Neural progenitor cell (in vitro differentiated cells): ENCODE measurements at regions not wholly inside any gene's neighbourhood (a gene's known extent, or its start where the extent isn't known, plus 50 kb on each side); places are given as distances from the start of the nearest gene placed in this dataset.

Experiments used
- DNase-seq: peaks from one replicate; pipeline ENCODE4 v3.0.0-alpha.2; 2016; ENCODE audit warnings: low spot score
- H2AFZ ChIP-seq: fragments of 200-600 bp; sonication (generic); replicated peaks from 2 replicates; pipeline ENCODE4 v1.6.1; 2016; ENCODE audit warnings: antibody characterized with exemption
- H3F3A ChIP-seq: fragments of 200-600 bp; sonication (generic); 2 replicates; pipeline ENCODE4 v1.6.1; 2016; ENCODE audit warnings: antibody characterized with exemption, low read depth
- H3K27ac ChIP-seq: fragments of 200-600 bp; sonication (generic); 2 replicates; pipeline ENCODE4 v1.5.1; 2016; ENCODE audit warnings: mild to moderate bottlenecking
- H3K27me3 ChIP-seq: fragments of 200-600 bp; sonication (generic); 2 replicates; pipeline ENCODE4 v1.6.1; 2016; ENCODE audit warnings: mild to moderate bottlenecking, moderate library complexity
- H3K36me3 ChIP-seq: fragments of 200-600 bp; sonication (generic); 2 replicates; pipeline ENCODE4 v1.5.1; 2016
- H3K4me1 ChIP-seq: fragments of 200-600 bp; sonication (generic); 2 replicates; pipeline ENCODE4 v1.6.1; 2016; ENCODE audit warnings: mixed run types
- H3K4me2 ChIP-seq: fragments of 200-600 bp; sonication (generic); 2 replicates; pipeline ENCODE4 v1.6.1; 2016
- H3K4me3 ChIP-seq: fragments of 200-600 bp; sonication (generic); 2 replicates; pipeline ENCODE4 v1.5.1; 2016
- H3K79me2 ChIP-seq: fragments of 200-600 bp; sonication (generic); 2 replicates; pipeline ENCODE4 v1.6.1; 2016; ENCODE audit warnings: low read depth
- H3K9ac ChIP-seq: fragments of 200-600 bp; sonication (generic); 2 replicates; pipeline ENCODE4 v1.6.1; 2016
- H3K9me3 ChIP-seq: fragments of 200-600 bp; sonication (generic); 2 replicates; pipeline ENCODE4 v1.5.1; 2016; ENCODE audit warnings: low read depth
- H4K20me1 ChIP-seq: fragments of 200-600 bp; sonication (generic); 2 replicates; pipeline ENCODE4 v1.6.1; 2016; ENCODE audit warnings: low read depth
- H3K27ac Mint-ChIP-seq: 3 replicates; pipeline ENCODE4 v1.8.0; 2021; ENCODE audit warnings: mixed read lengths
- H3K27me3 Mint-ChIP-seq: 2 replicates; pipeline ENCODE4 v1.8.0; 2022; ENCODE audit warnings: low read depth, mild to moderate bottlenecking, inconsistent platforms, moderate library complexity, mixed read lengths; ENCODE audit not compliant: insufficient read depth
- H3K36me3 Mint-ChIP-seq: 3 replicates; pipeline ENCODE4 v1.8.0; 2021; ENCODE audit warnings: mixed read lengths
- H3K4me1 Mint-ChIP-seq: 3 replicates; pipeline ENCODE4 v1.8.0; 2021; ENCODE audit warnings: mixed read lengths
- H3K4me3 Mint-ChIP-seq: 3 replicates; pipeline ENCODE4 v1.8.0; 2021; ENCODE audit warnings: mild to moderate bottlenecking, moderate library complexity, mixed read lengths
- H3K9me3 Mint-ChIP-seq: 3 replicates; pipeline ENCODE4 v1.8.0; 2020; ENCODE audit warnings: mixed read lengths
- CTCF ChIP-seq: fragments of 200-600 bp; sonication (generic); IDR thresholded peaks from 2 replicates; pipeline ENCODE4 v1.5.1; 2017; ENCODE audit warnings: antibody characterized with exemption, mild to moderate bottlenecking
- EZH2 ChIP-seq: fragments of 200-600 bp; sonication (generic); IDR thresholded peaks from 2 replicates; pipeline ENCODE4 v1.6.1; 2017; ENCODE audit warnings: antibody characterized with exemption, mild to moderate bottlenecking, moderate library complexity
- EZH2phosphoT487 ChIP-seq: fragments of 200-600 bp; sonication (generic); IDR thresholded peaks from 2 replicates; pipeline ENCODE4 v1.6.1; 2017; ENCODE audit warnings: antibody characterized with exemption

GRCh38 chr1:72521659-72522058, 239.3 kb upstream of the NEGR1 start:
- no peaks in the 10 kb centered on the region for H3K4me1 Mint-ChIP-seq
- Histone ChIP-seq H3K79me2 (no peaks in the 10 kb centered on the region), H3K4me2 (no peak overlapping the region), H3K9ac (no peak overlapping the region), H3K4me1 (no peaks in the 10 kb centered on the region), H3K27ac (no peak overlapping the region), H3K36me3 (no peaks in the 10 kb centered on the region), H3K4me3 (no peak overlapping the region), H3K9me3 (no peaks in the 10 kb centered on the region), H2AFZ (no peak overlapping the region), H3K27me3 (no peaks in the 10 kb centered on the region), H3F3A (no peaks in the 10 kb centered on the region), H4K20me1 (no peaks in the 10 kb centered on the region)
- TF ChIP-seq EZH2phosphoT487 (no peak), EZH2 (no peak), CTCF (no peak)
- no peak for DNase-seq
- H3K4me3 Mint-ChIP-seq = no peak overlapping the region
- no peaks in the 10 kb centered on the region for H3K27me3 Mint-ChIP-seq
- H3K27ac Mint-ChIP-seq = no peak overlapping the region
- H3K9me3 Mint-ChIP-seq = no peaks in the 10 kb centered on the region
- no peaks in the 10 kb centered on the region for H3K36me3 Mint-ChIP-seq

DNA sequence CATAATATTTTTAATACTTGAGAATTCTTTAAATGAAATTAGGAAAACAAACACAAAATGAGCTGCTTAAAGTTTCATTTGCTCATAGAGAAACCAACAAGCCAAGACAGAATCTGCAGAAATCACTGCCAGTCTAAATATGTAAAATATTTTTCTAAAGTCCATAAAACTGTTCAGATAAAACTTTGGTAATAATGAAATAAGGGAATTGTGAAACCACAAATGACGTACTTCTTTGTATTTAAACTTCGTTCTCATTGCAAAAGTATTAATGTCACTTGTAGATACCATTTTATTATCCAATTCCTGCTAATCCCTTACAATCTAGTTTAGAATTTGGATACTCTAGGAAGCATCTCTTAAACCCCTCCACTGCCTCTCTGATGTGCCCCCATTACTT, 234.5 kb upstream of the NEGR1 start:
- Mint-ChIP-seq H3K27me3 (no peaks in the 10 kb centered on the region), H3K36me3 (no peaks in the 10 kb centered on the region), H3K4me3 (no peak overlapping the region), H3K4me1 (no peaks in the 10 kb centered on the region), H3K27ac (no peak overlapping the region), H3K9me3 (no peaks in the 10 kb centered on the region)
- Histone ChIP-seq H3K4me3 (no peak overlapping the region), H3K36me3 (no peaks in the 10 kb centered on the region), H4K20me1 (no peaks in the 10 kb centered on the region), H3K79me2 (no peaks in the 10 kb centered on the region), H3K27ac (no peak overlapping the region), H3K9me3 (no peaks in the 10 kb centered on the region), H3K27me3 (no peaks in the 10 kb centered on the region), H3K4me1 (no peaks in the 10 kb centered on the region), H3K4me2 (no peak overlapping the region), H2AFZ (no peak overlapping the region), H3F3A (no peaks in the 10 kb centered on the region), H3K9ac (no peak overlapping the region)
- TF ChIP-seq CTCF (no peak), EZH2phosphoT487 (no peak), EZH2 (no peak)
- no peak for DNase-seq

GRCh38 chr1:72516264-72516663, 233.9 kb upstream of the NEGR1 start:
- Histone ChIP-seq H3K4me3 (no peak overlapping the region), H3K4me2 (no peak overlapping the region), H3K36me3 (no peaks in the 10 kb centered on the region), H4K20me1 (no peaks in the 10 kb centered on the region), H3K27ac (no peak overlapping the region), H3K79me2 (no peaks in the 10 kb centered on the region), H3K4me1 (no peaks in the 10 kb centered on the region), H2AFZ (no peak overlapping the region), H3K9ac (no peak overlapping the region), H3F3A (no peaks in the 10 kb centered on the region), H3K9me3 (no peaks in the 10 kb centered on the region), H3K27me3 (no peaks in the 10 kb centered on the region)
- H3K4me3 Mint-ChIP-seq = no peak overlapping the region
- no peaks in the 10 kb centered on the region for H3K4me1 Mint-ChIP-seq
- no peaks in the 10 kb centered on the region for H3K27me3 Mint-ChIP-seq
- no peaks in the 10 kb centered on the region for H3K36me3 Mint-ChIP-seq
- H3K9me3 Mint-ChIP-seq = no peaks in the 10 kb centered on the region
- no peak for DNase-seq
- no peak overlapping the region for H3K27ac Mint-ChIP-seq
- TF ChIP-seq CTCF (no peak), EZH2 (no peak), EZH2phosphoT487 (no peak)

- Mint-ChIP-seq H3K4me3 (no peak overlapping the region), H3K9me3 (no peaks in the 10 kb centered on the region), H3K36me3 (no peaks in the 10 kb centered on the region), H3K27me3 (no peaks in the 10 kb centered on the region), H3K27ac (no peak overlapping the region), H3K4me1 (no peaks in the 10 kb centered on the region)
- Histone ChIP-seq H3K9me3 (no peaks in the 10 kb centered on the region), H3F3A (no peaks in the 10 kb centered on the region), H3K4me3 (no peak overlapping the region), H3K27ac (no peak overlapping the region), H3K9ac (no peak overlapping the region), H3K4me2 (no peak overlapping the region), H3K79me2 (no peaks in the 10 kb centered on the region), H4K20me1 (no peaks in the 10 kb centered on the region), H2AFZ (no peak overlapping the region), H3K27me3 (no peaks in the 10 kb centered on the region), H3K4me1 (no peaks in the 10 kb centered on the region), H3K36me3 (no peaks in the 10 kb centered on the region)
- DNase-seq = no peak
- no peak for TF ChIP-seq EZH2
- no peak for TF ChIP-seq CTCF
- no peak for TF ChIP-seq EZH2phosphoT487
Measured at GRCh38 chr1:72498371-72498770, 216.0 kb upstream of the NEGR1 start.
